GM21423 (cell line): ENCODE measurements at regions not wholly inside any gene's neighbourhood (a gene's known extent, or its start where the extent isn't known, plus 50 kb on each side); places are given as distances from the start of the nearest gene placed in this dataset.

ENCODE experiments used
- ATAC-seq: cut with Tn5 transposase; IDR thresholded peaks from one replicate; pipeline ENCODE4 v1.9.1; 2021; ENCODE audit warnings: mild to moderate bottlenecking, moderate library complexity; ENCODE audit not compliant: unreplicated experiment

DNA sequence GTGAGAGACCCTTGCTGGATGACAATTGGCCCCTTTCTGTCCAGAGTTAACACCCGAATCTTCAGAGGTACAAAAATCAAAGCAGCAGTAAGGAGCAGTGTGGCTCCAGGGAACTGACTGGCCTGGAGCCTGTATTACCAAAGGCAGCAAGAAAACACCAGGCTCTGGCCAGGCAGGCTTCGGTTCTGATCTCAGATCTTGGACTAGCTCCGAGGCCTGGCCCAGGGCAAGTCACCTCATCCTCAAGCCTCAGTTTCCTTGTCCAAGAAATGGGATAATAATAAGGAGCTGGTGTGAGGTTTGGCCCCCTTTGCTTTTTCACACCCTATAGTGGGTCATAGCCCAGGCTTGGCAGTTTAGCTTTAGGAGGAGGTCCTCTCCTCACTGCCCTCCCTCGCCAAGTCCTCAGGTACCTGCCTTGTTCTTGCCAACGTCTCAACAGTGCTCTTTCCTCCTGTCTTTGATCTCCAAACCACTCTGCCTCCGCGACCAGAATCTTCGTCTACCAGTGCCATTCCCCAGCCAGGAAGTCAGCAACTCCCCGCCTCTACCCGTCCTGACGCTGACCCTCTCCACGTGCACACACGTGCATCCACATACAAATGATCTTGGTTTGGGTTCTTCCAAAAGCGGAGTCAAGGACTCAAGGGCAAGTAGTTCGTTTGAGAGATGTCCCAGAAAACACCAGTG is 82.6 kb upstream of the TLE3 start:
- ATAC-seq = no peak

- ATAC-seq = no peak
Observed at GRCh38 chr15:70179309-70179892, 81.7 kb upstream of the TLE3 start.

- ATAC-seq = no peak
Observed at GRCh38 chr15:70178335-70179084, 80.8 kb upstream of the TLE3 start.

- ATAC-seq = no peak
Observed at GRCh38 chr15:70172566-70173225, 75.0 kb upstream of the TLE3 start.

DNA sequence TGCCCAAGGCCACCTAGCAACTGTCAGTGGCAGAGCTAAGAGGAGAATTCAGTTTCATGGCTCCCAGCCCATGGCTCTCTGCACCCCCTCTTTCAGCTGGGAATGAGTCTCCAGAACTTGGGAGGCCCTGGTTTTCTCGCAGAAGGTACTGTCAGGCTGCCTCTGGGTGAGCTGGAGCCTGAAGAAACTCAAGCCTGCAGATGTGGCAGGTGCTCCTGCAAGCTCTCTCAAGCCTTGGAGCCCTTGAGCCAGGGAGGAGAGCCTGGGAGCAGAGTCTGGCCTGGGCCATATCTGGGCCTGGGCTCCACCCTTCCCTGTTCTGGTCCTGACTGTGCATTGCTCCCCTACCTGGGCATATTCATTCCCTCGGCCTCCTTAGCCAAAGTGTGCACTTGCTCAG is 74.4 kb upstream of the TLE3 start:
- ATAC-seq = no peak

GRCh38 chr15:70171256-70171886 is 73.7 kb upstream of the TLE3 start:
- no peak for ATAC-seq

- no peak for ATAC-seq
Observed at GRCh38 chr15:70170096-70170699, 72.5 kb upstream of the TLE3 start.

DNA sequence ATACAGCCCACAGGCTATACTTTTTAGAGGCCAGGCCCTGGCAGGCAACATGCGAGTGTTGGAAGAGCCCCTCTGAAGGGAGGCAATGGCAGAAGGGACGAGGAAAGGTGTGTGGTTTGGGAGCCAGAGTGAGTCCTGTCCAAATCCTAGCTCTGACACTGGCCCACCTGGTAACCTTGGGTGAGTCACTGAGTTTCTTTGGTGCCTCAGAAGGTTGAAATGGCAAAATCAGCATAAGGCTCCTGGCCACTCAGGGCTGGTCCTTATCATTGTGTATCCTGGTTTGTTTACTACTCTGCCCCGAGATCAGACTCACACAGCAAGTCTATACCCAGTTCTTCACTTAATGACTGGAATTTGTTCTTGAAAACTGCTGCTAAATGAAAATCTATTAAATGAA is 71.4 kb upstream of the TLE3 start:
- no peak for ATAC-seq

- ATAC-seq = no peak
Observed at GRCh38 chr15:70167155-70167554, 69.4 kb upstream of the TLE3 start.

DNA sequence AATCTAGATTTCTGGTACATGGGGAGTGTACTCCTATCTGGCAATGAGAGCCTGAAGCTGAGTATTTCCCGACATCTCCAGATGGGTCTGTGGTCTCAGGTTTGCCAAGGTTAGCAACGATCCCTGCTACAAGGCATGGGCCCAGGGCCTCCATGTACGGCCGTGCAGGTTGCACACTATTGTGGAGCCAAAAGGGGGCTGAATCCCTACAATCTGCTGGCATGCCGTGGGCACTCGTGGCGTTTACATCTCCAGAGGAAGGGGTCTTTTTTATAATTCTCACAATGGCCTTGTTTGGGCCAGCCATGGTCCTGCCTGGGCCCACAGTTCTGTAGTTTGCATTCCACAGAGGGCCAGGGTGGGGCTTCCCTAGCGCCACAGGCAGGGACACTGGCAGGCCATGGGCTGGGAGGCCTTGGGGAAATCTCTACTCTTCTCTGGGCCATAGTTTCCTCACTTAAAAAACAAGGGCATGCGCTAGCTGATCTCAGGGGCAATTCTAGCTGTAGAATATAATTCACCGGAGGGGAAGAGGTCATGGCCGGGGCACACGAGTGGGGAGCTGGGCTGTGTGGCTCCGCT is 68.9 kb upstream of the TLE3 start:
- no peak for ATAC-seq

DNA sequence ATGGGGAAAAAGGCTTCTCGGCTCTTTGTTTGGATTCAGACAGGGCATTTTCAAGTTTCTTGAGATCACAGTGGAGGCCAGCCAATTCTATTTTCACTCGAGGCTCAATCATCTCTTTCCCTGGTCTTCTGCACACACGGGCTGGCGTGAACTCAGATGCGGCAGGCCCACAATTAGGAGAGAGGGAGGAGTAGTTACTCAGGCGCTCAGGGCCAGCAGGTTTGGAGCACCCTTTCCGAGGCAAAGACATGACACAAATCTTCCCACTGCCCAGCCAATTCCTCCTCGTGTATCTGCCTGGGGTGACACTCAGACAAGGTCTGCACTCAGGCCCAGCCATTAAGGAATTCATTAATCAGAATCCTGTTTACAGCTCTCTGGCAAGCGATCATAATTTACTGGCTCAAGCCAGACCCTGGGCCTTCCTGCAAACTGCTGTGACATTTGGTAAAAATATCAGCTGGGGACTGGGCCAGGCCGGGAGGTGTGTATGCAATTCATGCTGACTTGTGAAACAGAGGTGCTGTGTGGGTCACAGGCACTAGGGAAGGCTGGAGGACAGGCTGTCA is 68.1 kb upstream of the TLE3 start:
- no peak for ATAC-seq

DNA sequence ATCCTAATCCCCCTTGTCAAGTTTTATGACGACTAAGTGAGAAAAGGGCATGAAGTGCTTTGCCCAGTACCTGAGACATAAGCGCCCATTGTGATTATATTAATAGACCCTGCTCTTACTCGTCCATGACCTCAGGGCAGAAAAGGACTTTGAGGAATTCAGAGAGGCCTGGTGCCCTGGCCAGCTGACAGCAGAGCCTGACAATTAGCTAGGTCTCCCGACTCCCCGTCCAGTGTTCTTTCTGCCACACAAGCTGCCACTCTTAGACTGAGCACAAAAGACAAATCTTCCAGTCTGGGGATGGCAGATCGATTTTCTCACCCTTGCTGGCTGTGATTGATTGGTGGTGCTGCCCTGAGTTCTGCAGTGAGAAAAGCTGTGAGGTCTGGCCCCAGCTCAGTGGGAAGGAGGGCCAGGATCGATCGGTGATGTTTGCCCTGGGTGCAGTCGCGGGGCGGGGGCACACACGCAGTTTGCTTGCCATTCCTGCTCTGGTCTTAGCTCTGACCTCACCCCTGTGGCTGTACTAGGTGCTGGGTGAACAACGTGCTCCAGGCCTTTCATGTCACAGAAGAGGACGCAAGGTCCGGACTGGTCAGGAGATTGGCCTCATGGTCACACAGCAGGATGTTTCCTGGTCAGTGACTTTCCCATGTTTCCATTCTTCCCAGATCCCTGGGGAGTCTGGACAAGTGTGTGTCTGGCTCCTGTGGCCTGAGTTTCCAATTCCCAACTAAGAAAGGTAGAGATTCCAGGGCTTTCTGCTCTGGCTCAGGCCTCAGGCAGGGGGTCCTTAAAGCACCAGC is 67.4 kb upstream of the TLE3 start:
- ATAC-seq = no peak

GRCh38 chr15:70164156-70164900 is 66.6 kb upstream of the TLE3 start:
- ATAC-seq = no peak

DNA sequence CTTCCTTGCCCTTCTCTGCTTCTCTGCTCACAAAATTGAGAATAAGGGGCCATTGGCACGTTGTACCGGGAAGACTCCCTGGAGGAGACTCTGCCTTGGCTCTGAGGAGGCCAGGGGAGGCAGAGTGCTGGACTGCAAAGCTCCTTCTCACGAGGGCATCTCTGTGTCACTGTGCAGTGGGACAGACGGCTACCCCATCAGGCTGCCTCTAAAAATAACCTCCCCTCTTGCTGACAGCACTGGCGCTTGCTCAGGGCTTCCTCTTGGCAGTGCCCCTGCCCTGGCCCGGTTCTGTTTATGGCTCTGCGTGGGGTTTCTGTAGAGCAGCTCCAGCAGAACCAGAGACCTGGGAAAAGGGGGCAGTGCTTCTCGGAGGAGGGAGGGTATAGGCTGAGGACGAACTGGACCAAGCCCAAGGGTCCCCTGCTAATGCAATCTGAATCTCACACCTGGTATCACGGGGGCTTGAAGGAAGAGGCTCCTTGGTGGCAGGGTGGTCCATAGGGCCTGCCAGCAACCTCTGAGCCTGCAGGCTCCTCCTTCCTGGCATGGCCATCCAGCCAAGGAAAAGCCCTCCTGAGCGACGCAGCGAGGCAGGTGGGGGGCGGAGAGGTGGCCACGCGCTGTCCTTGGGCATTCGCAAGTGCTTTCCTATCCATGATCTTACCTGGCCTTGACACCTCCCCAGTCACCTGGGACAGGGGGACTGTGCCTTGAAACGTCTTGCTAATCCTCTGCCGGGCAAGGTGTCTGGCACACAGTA is 63.3 kb upstream of the TLE3 start:
- ATAC-seq = no peak

DNA sequence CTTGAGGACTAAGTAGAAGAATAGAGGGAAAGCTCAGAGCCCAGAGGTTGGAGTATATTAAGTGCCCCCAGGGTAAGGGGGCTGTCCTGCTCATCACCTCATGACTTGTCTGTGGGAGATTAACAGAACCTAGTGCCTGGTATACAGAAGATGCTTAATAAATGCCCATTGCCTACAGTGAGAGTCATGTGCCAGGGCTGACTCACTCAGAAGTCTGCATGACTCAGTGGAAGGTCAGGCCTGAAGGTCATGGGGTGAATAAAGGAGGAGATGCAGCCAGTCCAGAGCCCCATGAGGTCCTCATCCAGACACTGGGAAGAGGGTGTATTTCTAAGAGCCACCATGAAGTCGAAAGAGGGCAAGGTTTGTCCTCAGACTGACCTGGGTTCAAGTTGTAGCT is 62.5 kb upstream of the TLE3 start:
- no peak for ATAC-seq

DNA sequence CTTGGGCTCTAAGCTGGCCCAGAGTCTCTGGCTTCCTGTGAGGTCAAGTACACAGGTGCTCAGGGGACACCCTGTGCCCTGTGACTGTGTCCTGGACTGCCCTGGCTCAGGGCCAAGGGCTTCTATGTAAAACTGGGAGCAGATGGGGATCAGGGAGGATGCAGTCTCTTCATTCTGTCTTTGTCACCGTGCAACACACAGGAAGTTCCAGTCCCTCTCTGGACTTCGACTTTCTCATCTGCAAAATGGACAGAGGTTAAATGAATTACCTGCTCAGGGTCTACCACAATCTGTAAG is 61.9 kb upstream of the TLE3 start:
- no peak for ATAC-seq

- no peak for ATAC-seq
Observed at GRCh38 chr15:70159001-70159712, 61.4 kb upstream of the TLE3 start.
